C4-2B (cell line): ENCODE measurements at regions not wholly inside any gene's neighbourhood (a gene's known extent, or its start where the extent isn't known, plus 50 kb on each side); places are given as distances from the start of the nearest gene placed in this dataset.
"Not testable (repeated sequence)": the region's sequence is repeated elsewhere in the genome, so short reads cannot be mapped to it uniquely, and the experiment has no call there.

Experiments used
- H3K27ac ChIP-seq: fragments of 450-650 bp; 2 replicates; pipeline ENCODE4 v1.5.1; 2017
- CTCF ChIP-seq: fragments of 450-650 bp; conservative IDR thresholded peaks from 2 replicates; pipeline ENCODE4 v1.5.1; 2017; ENCODE audit warnings: mild to moderate bottlenecking
- ZFX ChIP-seq: fragments of 450-650 bp; IDR thresholded peaks from 2 replicates; pipeline ENCODE4 v1.6.1; 2017

GRCh38 chr5:1958211-1959010 is 75.7 kb upstream of the IRX4 start:
- H3K27ac ChIP-seq = no peak overlapping the region
- no peak for TF ChIP-seq CTCF
- no peak for TF ChIP-seq ZFX

- no peak for TF ChIP-seq CTCF
- no peak for TF ChIP-seq ZFX
- no peak overlapping the region for H3K27ac ChIP-seq
These were observed 72.9 kb upstream of the IRX4 start for GRCh38 chr5:1955586-1955985.

GRCh38 chr5:1953710-1954109 is 71.0 kb upstream of the IRX4 start:
- H3K27ac ChIP-seq = not testable (repeated sequence)

- no peak for TF ChIP-seq CTCF
- H3K27ac ChIP-seq = no peak overlapping the region
These were observed 69.8 kb upstream of the IRX4 start for GRCh38 chr5:1952444-1953099.

GRCh38 chr5:1952021-1952420 is 69.3 kb upstream of the IRX4 start:
- no peak for TF ChIP-seq CTCF
- no peak for TF ChIP-seq ZFX
- no peak overlapping the region for H3K27ac ChIP-seq

GRCh38 chr5:1951165-1951816 is 68.6 kb upstream of the IRX4 start:
- TF ChIP-seq ZFX (no peak), CTCF (no peak)
- H3K27ac ChIP-seq = no peak overlapping the region

- TF ChIP-seq CTCF (no peak), ZFX (no peak)
- H3K27ac ChIP-seq = no peak overlapping the region
These were observed 68.0 kb upstream of the IRX4 start for GRCh38 chr5:1950708-1951103.
